ENCODE measurements at regions not wholly inside any gene's neighbourhood (a gene's known extent, or its start where the extent isn't known, plus 50 kb on each side); places are given as distances from the start of the nearest gene placed in this dataset.

DNA sequence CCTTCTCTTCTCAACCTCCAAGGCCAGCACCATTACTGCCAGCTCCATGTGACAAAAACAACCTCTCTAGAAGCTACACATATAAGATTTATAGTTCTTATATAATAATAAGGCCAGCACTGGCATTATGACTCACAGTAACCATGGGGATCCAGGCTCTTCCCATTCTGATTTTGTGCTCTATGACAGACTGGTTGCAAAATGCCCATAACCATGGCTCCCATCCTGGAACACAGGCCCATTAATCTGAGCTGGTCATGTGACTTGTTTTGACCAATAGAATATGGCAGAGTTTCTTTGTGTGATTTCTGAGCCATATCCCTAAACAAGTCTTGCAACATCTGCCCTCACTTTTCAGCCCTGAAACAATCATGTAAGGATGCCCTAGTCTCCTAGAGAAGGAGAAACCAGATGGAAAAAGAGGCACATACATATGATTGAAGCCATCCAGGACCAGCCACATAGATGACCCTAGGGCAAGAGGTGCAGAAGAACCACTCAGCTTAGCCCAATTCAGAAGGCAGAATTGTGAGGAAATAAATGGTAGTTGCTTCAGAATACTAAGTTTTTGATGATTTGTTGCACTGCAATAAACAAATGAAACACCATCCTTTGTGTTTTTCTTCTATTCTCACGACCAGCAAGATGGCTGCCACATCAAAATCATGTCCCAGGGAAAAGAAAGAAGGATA is 173.9 kb downstream of the SUCLG1 start:
- TF ChIP-seq, protein P1, sequence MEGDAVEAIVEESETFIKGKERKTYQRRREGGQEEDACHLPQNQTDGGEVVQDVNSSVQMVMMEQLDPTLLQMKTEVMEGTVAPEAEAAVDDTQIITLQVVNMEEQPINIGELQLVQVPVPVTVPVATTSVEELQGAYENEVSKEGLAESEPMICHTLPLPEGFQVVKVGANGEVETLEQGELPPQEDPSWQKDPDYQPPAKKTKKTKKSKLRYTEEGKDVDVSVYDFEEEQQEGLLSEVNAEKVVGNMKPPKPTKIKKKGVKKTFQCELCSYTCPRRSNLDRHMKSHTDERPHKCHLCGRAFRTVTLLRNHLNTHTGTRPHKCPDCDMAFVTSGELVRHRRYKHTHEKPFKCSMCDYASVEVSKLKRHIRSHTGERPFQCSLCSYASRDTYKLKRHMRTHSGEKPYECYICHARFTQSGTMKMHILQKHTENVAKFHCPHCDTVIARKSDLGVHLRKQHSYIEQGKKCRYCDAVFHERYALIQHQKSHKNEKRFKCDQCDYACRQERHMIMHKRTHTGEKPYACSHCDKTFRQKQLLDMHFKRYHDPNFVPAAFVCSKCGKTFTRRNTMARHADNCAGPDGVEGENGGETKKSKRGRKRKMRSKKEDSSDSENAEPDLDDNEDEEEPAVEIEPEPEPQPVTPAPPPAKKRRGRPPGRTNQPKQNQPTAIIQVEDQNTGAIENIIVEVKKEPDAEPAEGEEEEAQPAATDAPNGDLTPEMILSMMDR (conservative IDR thresholded peaks at IDR 0.05; ENCODE audit: low read depth, low read length), result no peak
- TF ChIP-seq EZH2 (IDR thresholded peaks at IDR 0.05; ENCODE audit: borderline replicate concordance, low read depth, low read length, poor library complexity, severe bottlenecking), result no peak

Measured in A673 (cell line).